DOHH2 (cell line): ENCODE measurements at regions not wholly inside any gene's neighbourhood (a gene's known extent, or its start where the extent isn't known, plus 50 kb on each side); places are given as distances from the start of the nearest gene placed in this dataset.

Source experiments
- H3F3A ChIP-seq: fragments of 200-600 bp; sonication (generic), shearing (Covaris generic); 2 replicates; pipeline ENCODE4 v1.6.0; 2016; ENCODE audit warnings: antibody characterized with exemption, mild to moderate bottlenecking; ENCODE audit not compliant: control insufficient read depth, insufficient read depth
- H3K27ac ChIP-seq: fragments of 200-600 bp; sonication (generic); 2 replicates; pipeline ENCODE4 v1.5.1; 2014; ENCODE audit warnings: low read depth, mild to moderate bottlenecking, low read length, moderate library complexity
- H3K27me3 ChIP-seq: fragments of 200-600 bp; sonication (generic); 2 replicates; pipeline ENCODE4 v1.6.1; 2014; ENCODE audit warnings: mild to moderate bottlenecking, low read length, mixed read lengths; ENCODE audit not compliant: control insufficient read depth
- H3K36me3 ChIP-seq: fragments of 200-600 bp; sonication (generic); 2 replicates; pipeline ENCODE4 v1.6.1; 2014; ENCODE audit warnings: mild to moderate bottlenecking, low read length, moderate library complexity, mixed read lengths; ENCODE audit not compliant: control insufficient read depth
- H3K4me1 ChIP-seq: fragments of 200-600 bp; sonication (generic); 2 replicates; pipeline ENCODE4 v1.6.1; 2014; ENCODE audit warnings: mild to moderate bottlenecking, low read length, mixed read lengths; ENCODE audit not compliant: control insufficient read depth
- H3K4me2 ChIP-seq: fragments of 200-600 bp; sonication (generic); 2 replicates; pipeline ENCODE4 v1.6.0; 2014; ENCODE audit warnings: mild to moderate bottlenecking, low read length, moderate library complexity
- H3K4me3 ChIP-seq: fragments of 200-600 bp; sonication (generic); 2 replicates; pipeline ENCODE4 v1.5.1; 2014; ENCODE audit warnings: mild to moderate bottlenecking, low read length, mixed read lengths
- H3K79me2 ChIP-seq: fragments of 200-600 bp; sonication (generic); 2 replicates; pipeline ENCODE4 v1.6.1; 2014; ENCODE audit warnings: mild to moderate bottlenecking, low read length, mixed read lengths; ENCODE audit not compliant: control insufficient read depth
- H3K9me2 ChIP-seq: fragments of 200-600 bp; sonication (generic); replicated peaks from 2 replicates; pipeline ENCODE4 v1.6.1; 2014; ENCODE audit warnings: mild to moderate bottlenecking, low read length, mixed read lengths; ENCODE audit not compliant: control insufficient read depth
- H3K9me3 ChIP-seq: fragments of 200-600 bp; sonication (generic); 2 replicates; pipeline ENCODE4 v1.6.1; 2014; ENCODE audit warnings: antibody characterized with exemption, low read length, mixed read lengths; ENCODE audit not compliant: control insufficient read depth, insufficient read depth
- H4K20me1 ChIP-seq: fragments of 200-600 bp; sonication (generic); 2 replicates; pipeline ENCODE4 v1.6.0; 2014; ENCODE audit warnings: low read depth, mild to moderate bottlenecking, antibody characterized with exemption, low read length, moderate library complexity; ENCODE audit not compliant: control insufficient read depth, insufficient read depth
- CTCF ChIP-seq: fragments of 200-600 bp; sonication (generic); IDR thresholded peaks from one replicate; pipeline ENCODE4 v1.5.1; 2014; ENCODE audit warnings: antibody characterized with exemption, mild to moderate bottlenecking, low read depth, low read length; ENCODE audit not compliant: poor library complexity, severe bottlenecking
- EZH2phosphoT487 ChIP-seq: fragments of 200-600 bp; sonication (generic); IDR thresholded peaks from 2 replicates; pipeline ENCODE4 v1.6.1; 2017; ENCODE audit warnings: borderline replicate concordance, mild to moderate bottlenecking, antibody characterized with exemption, low read length, moderate library complexity, mixed read lengths

- Histone ChIP-seq H4K20me1 (no peaks in the 10 kb centered on the region), H3K27me3 (no peaks in the 10 kb centered on the region), H3K4me3 (no peak overlapping the region), H3K79me2 (no peaks in the 10 kb centered on the region), H3K9me2 (no peaks in the 10 kb centered on the region), H3K9me3 (no peaks in the 10 kb centered on the region), H3K4me1 (no peaks in the 10 kb centered on the region), H3K36me3 (no peaks in the 10 kb centered on the region), H3K4me2 (no peak overlapping the region), H3F3A (no peaks in the 10 kb centered on the region), H3K27ac (no peak overlapping the region)
- TF ChIP-seq EZH2phosphoT487 = no peak
- TF ChIP-seq CTCF = no peak
Measured at GRCh38 chr10:111926286-111926685, 257.3 kb downstream of the GPAM start.

GRCh38 chr10:111933937-111934336 lies 249.6 kb downstream of the GPAM start:
- H3K4me1 ChIP-seq = no peaks in the 10 kb centered on the region
- no peaks in the 10 kb centered on the region; the same call in 1 of the 2 replicates for H3K9me2 ChIP-seq
- no peaks in the 10 kb centered on the region for H3K79me2 ChIP-seq
- H3K27me3 ChIP-seq = no peaks in the 10 kb centered on the region
- H3K4me3 ChIP-seq = no peak overlapping the region
- H3K9me3 ChIP-seq = no peaks in the 10 kb centered on the region
- H3K36me3 ChIP-seq = no peaks in the 10 kb centered on the region
- TF ChIP-seq CTCF (no peak), EZH2phosphoT487 (no peak)
- H3F3A ChIP-seq = no peaks in the 10 kb centered on the region
- no peak overlapping the region for H3K4me2 ChIP-seq
- H3K27ac ChIP-seq = no peak overlapping the region
- no peaks in the 10 kb centered on the region for H4K20me1 ChIP-seq

- Histone ChIP-seq H3K36me3 (no peaks in the 10 kb centered on the region), H4K20me1 (no peaks in the 10 kb centered on the region), H3K27ac (no peak overlapping the region), H3F3A (no peaks in the 10 kb centered on the region), H3K27me3 (no peaks in the 10 kb centered on the region), H3K9me3 (no peaks in the 10 kb centered on the region), H3K4me2 (no peak overlapping the region), H3K79me2 (no peaks in the 10 kb centered on the region), H3K4me3 (no peak overlapping the region), H3K4me1 (no peaks in the 10 kb centered on the region), H3K9me2 (no peaks in the 10 kb centered on the region; the same call in 1 of the 2 replicates)
- TF ChIP-seq CTCF (no peak), EZH2phosphoT487 (no peak)
Measured at GRCh38 chr10:111934931-111935330, 248.6 kb downstream of the GPAM start.

- H3K27me3 ChIP-seq = no peaks in the 10 kb centered on the region
- TF ChIP-seq EZH2phosphoT487 = no peak
- no peak for TF ChIP-seq CTCF
- no peaks in the 10 kb centered on the region for H3F3A ChIP-seq
Measured at GRCh38 chr10:111936143-111936542, 247.4 kb downstream of the GPAM start.

More at GRCh38 chr10:111936143-111936542, 247.4 kb downstream of the GPAM start:
- no peak overlapping the region for H3K4me3 ChIP-seq
- no peak overlapping the region for H3K4me2 ChIP-seq
- no peak overlapping the region for H3K27ac ChIP-seq
- H3K9me2 ChIP-seq = no peaks in the 10 kb centered on the region; the same call in 1 of the 2 replicates
- H3K36me3 ChIP-seq = no peaks in the 10 kb centered on the region
- H4K20me1 ChIP-seq = no peaks in the 10 kb centered on the region
- no peaks in the 10 kb centered on the region for H3K9me3 ChIP-seq
- no peaks in the 10 kb centered on the region for H3K4me1 ChIP-seq
- H3K79me2 ChIP-seq = no peaks in the 10 kb centered on the region
